ENCODE measurements at regions not wholly inside any gene's neighbourhood (a gene's known extent, or its start where the extent isn't known, plus 50 kb on each side); places are given as distances from the start of the nearest gene placed in this dataset.
"Not testable (repeated sequence)": the region's sequence is repeated elsewhere in the genome, so short reads cannot be mapped to it uniquely, and the experiment has no call there.

DNA sequence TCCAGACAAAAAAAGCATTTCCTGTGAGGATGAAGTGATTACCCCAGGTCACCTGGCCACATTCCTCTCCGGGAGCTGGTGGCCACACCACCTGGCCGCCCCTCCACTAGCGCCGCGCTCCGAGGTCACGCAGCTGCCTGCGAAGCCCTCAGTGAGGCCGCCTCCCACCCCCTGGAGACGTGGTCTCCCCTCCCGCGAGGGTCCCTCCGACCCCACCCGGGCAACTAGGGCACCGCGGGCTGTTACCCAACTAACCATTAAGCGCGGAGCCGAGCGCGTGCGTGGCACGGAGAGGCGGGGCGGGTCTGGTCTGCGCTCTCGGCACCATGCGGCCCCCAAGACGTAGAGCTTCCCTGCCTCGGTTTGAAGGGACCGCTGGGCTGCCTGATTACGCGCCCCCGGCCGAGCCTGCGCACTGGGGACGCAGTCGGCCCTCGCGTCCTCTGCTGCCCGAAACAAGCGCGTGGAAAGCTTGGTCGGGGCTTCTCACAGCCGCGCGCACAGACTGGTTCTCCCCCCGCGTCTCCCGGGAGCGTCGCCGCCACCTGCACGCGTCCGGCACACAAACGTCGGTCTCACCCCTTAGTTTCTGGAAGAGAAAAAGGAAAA is 106.5 kb downstream of the SLC16A1 start:
- TF ChIP-seq, protein P1, sequence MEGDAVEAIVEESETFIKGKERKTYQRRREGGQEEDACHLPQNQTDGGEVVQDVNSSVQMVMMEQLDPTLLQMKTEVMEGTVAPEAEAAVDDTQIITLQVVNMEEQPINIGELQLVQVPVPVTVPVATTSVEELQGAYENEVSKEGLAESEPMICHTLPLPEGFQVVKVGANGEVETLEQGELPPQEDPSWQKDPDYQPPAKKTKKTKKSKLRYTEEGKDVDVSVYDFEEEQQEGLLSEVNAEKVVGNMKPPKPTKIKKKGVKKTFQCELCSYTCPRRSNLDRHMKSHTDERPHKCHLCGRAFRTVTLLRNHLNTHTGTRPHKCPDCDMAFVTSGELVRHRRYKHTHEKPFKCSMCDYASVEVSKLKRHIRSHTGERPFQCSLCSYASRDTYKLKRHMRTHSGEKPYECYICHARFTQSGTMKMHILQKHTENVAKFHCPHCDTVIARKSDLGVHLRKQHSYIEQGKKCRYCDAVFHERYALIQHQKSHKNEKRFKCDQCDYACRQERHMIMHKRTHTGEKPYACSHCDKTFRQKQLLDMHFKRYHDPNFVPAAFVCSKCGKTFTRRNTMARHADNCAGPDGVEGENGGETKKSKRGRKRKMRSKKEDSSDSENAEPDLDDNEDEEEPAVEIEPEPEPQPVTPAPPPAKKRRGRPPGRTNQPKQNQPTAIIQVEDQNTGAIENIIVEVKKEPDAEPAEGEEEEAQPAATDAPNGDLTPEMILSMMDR (IDR thresholded peaks at IDR 0.05; ENCODE audit: low read depth, low read length, missing control alignments) = no peak
- Histone ChIP-seq H3K4me3 (ENCODE audit: low read depth, low read length) (peak overlapping the region; percentile 60), H3K36me3 (replicated peaks) (no peaks in the 10 kb centered on the region), H3K27me3 (replicated peaks) (no peaks in the 10 kb centered on the region), H3K27ac (peak overlapping the region; percentile 7)
- in situ Hi-C loops (cut with HindIII; ENCODE audit: low pct_ligation_motif_present, low sequenced_read_pairs) = no loop called here
- DNase-seq = peak; percentile 42

GRCh38 chr1:112841825-112842224 is 114.2 kb downstream of the SLC16A1 start:
- H3K36me3 ChIP-seq (replicated peaks) = no peaks in the 10 kb centered on the region
- no peak overlapping the region for H3K27ac ChIP-seq
- H3K4me3 ChIP-seq (ENCODE audit: low read depth, low read length) = no peak overlapping the region
- in situ Hi-C loops (cut with HindIII; ENCODE audit: low pct_ligation_motif_present, low sequenced_read_pairs) = no loop called here
- no peak for DNase-seq
- TF ChIP-seq, protein P1 (IDR thresholded peaks at IDR 0.05; ENCODE audit: low read depth, low read length, missing control alignments) = no peak
- no peaks in the 10 kb centered on the region for H3K27me3 ChIP-seq (replicated peaks)

- in situ Hi-C loops (cut with HindIII; ENCODE audit: low pct_ligation_motif_present, low sequenced_read_pairs) = no loop called here
- no peaks in the 10 kb centered on the region for H3K36me3 ChIP-seq (replicated peaks)
- no peaks in the 10 kb centered on the region for H3K27me3 ChIP-seq (replicated peaks)
- TF ChIP-seq, protein P1 (IDR thresholded peaks at IDR 0.05; ENCODE audit: low read depth, low read length, missing control alignments) = no peak
- no peak for DNase-seq
- H3K4me3 ChIP-seq (ENCODE audit: low read depth, low read length) = no peak overlapping the region
- H3K27ac ChIP-seq = no peak overlapping the region
Observed at GRCh38 chr1:112840631-112841624, 115.1 kb downstream of the SLC16A1 start.

DNA sequence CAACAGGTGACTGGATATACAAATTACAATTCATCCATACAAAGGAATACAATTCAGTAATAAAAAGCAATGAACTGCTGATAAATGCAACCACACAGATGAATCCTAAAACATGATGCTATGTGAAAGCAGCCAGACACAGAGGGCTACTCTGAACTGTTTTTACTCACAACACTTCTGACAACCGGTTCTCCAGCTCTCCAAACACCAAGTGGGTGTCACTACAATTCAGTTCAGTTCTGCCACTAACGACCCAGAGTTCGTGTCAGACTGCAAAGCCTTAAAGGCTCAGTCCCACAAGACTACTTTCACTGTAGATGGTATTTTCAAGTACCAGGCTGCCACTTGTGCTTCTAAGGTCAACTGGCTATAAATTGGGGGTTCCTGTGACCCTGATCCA is 119.4 kb downstream of the SLC16A1 start:
- DNase-seq = no peak
- H3K4me3 ChIP-seq (ENCODE audit: low read depth, low read length) = no peak overlapping the region
- in situ Hi-C loops (cut with HindIII; ENCODE audit: low pct_ligation_motif_present, low sequenced_read_pairs) = no loop called here
- H3K27ac ChIP-seq = no peak overlapping the region
- no peaks in the 10 kb centered on the region for H3K36me3 ChIP-seq (replicated peaks)
- TF ChIP-seq, protein P1 (IDR thresholded peaks at IDR 0.05; ENCODE audit: low read depth, low read length, missing control alignments) = no peak
- no peaks in the 10 kb centered on the region for H3K27me3 ChIP-seq (replicated peaks)

- TF ChIP-seq, protein P1 (IDR thresholded peaks at IDR 0.05; ENCODE audit: low read depth, low read length, missing control alignments) = no peak
- in situ Hi-C loops (cut with HindIII; ENCODE audit: low pct_ligation_motif_present, low sequenced_read_pairs) = no loop called here
- Histone ChIP-seq H3K36me3 (replicated peaks) (no peaks in the 10 kb centered on the region), H3K27me3 (replicated peaks) (no peaks in the 10 kb centered on the region), H3K4me3 (ENCODE audit: low read depth, low read length) (no peak overlapping the region), H3K27ac (no peak overlapping the region)
- DNase-seq = no peak
Observed at GRCh38 chr1:112833806-112834205, 118.7 kb upstream of the PPM1J start.

DNA sequence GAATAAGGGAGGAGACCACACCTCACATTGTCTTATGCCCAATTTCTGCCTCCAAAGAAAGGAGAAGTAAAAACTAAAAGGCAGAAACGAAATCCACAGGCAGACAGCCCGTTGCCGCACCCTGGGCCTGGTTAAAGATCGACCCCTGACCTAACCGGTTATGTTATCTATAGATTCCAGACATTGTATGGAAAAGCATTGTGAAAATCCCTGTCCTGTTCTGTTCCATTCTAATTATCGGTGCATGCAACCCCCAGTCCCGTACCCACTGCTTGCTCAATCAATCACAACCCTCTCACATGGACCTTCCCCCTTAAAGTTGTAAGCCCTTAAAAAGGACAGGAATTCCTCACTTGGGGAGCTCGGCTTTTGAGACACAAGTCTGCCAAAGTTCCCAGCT is 117.1 kb upstream of the PPM1J start:
- in situ Hi-C loops (cut with HindIII; ENCODE audit: low pct_ligation_motif_present, low sequenced_read_pairs); DNase-seq; H3K4me3 ChIP-seq (ENCODE audit: low read depth, low read length); H3K27ac ChIP-seq; H3K27me3 ChIP-seq (replicated peaks); H3K36me3 ChIP-seq (replicated peaks): not testable (repeated sequence)

- in situ Hi-C loops (cut with HindIII; ENCODE audit: low pct_ligation_motif_present, low sequenced_read_pairs) = not testable (repeated sequence)
Observed at GRCh38 chr1:112829691-112830090, 114.6 kb upstream of the PPM1J start.

More at GRCh38 chr1:112829691-112830090, 114.6 kb upstream of the PPM1J start:
- not testable (repeated sequence) for H3K27ac ChIP-seq; H3K4me3 ChIP-seq (ENCODE audit: low read depth, low read length); H3K36me3 ChIP-seq (replicated peaks); H3K27me3 ChIP-seq (replicated peaks); DNase-seq

Data from brain microvascular endothelial cell (primary cell).